ENCODE measurements at regions not wholly inside any gene's neighbourhood (a gene's known extent, or its start where the extent isn't known, plus 50 kb on each side); places are given as distances from the start of the nearest gene placed in this dataset.

DNA sequence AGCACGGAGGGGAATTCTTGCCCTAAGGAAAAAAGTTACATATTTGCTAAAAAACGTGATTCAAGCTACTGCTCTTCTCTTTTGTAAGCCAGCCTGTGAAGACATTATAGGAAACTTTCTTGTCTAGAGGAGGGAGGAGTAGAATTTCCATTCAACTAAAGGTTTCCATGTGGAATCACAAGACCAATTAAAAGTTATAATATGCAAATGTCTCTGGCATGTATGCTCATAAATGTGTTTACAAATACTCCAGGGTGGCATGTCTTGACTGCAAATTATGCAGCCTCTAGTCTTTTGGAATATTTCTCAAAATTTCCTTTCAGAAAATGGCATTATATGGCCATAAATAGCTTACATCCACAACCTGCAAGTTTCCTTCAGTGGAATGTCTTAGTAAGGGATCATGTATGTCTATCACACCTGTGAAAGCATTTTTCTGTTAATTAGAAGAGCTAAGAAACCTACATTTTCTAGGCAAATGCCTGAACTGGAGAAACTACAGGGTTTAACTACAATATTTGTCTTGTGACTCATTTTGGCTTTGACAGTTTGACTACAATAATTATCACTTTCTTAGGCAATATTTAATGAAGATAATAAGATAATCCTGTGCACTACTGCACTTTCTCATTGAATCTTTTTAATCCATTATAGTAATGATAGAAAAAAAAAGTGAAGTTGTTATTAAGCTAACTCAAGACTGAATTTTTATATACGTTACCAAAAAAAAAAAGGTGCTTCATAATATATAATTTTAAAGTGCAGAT, 111.1 kb upstream of the C10orf90 start:
- TF ChIP-seq, protein P1, sequence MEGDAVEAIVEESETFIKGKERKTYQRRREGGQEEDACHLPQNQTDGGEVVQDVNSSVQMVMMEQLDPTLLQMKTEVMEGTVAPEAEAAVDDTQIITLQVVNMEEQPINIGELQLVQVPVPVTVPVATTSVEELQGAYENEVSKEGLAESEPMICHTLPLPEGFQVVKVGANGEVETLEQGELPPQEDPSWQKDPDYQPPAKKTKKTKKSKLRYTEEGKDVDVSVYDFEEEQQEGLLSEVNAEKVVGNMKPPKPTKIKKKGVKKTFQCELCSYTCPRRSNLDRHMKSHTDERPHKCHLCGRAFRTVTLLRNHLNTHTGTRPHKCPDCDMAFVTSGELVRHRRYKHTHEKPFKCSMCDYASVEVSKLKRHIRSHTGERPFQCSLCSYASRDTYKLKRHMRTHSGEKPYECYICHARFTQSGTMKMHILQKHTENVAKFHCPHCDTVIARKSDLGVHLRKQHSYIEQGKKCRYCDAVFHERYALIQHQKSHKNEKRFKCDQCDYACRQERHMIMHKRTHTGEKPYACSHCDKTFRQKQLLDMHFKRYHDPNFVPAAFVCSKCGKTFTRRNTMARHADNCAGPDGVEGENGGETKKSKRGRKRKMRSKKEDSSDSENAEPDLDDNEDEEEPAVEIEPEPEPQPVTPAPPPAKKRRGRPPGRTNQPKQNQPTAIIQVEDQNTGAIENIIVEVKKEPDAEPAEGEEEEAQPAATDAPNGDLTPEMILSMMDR (IDR thresholded peaks at IDR 0.05; ENCODE audit: control insufficient read depth, extremely low read depth, insufficient read depth), result no peak
- no peak overlapping the region for H3K4me3 ChIP-seq (ENCODE audit: low read depth, low read length)
- DNase-seq (ENCODE audit: low read depth), result no peak

DNA sequence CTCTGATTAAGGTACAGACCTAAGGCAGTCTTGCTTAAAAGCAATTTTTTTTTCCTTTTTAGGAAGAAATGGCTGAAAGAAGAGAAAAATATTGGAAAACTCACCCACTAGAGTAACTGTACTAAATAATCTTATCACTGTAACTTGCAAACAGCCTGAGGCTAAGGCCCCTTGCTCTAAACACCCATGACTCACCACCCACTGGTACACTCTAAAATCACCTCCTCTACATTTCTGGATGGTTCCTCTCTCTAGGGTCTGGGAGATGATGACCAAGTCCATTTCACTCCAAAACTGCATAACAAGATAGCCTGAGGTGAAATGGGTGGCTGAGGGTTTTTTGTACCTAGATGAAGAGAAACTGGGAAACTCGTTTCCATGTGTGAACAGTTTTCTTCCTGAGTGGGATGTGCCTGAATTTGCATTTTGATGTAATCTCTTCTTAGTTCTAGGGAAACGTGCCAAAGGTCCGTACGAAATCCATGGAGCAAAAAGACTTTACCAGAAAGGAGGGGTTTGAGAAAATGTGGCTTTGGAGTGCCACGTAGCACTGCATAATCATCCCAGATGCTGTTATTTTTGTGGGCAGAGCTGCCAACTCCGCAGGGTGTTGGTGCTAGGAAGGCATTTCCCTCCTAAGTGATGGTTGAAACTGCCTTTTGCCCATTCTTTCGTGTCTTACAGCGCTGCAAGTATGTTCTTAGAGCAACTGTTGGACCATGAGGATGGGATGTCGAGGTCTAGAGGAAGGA, 113.5 kb upstream of the C10orf90 start:
- DNase-seq (ENCODE audit: low read depth), result no peak
- H3K4me3 ChIP-seq (ENCODE audit: low read depth, low read length), result no peak overlapping the region
- TF ChIP-seq, protein P1 (IDR thresholded peaks at IDR 0.05; ENCODE audit: control insufficient read depth, extremely low read depth, insufficient read depth), result no peak

DNA sequence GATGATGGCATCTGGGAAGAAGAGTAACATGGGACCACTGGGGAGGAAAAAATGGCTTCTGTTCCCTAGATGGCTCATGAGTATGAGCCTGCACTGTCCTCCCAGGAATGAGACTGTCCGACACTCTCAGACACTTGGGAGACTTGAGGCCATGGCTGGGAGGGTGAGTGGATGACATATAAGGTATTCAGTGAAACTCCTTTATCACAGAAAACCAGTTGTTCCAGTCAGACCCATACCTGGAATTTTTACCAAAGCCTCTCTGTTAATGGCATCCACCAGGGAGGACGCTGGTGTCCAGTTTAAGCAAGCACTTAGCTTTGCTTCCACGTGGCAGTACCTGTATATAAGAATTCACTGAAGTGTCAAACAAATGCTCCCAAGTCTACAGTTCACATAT, 116.7 kb upstream of the C10orf90 start:
- TF ChIP-seq, protein P1 (IDR thresholded peaks at IDR 0.05; ENCODE audit: control insufficient read depth, extremely low read depth, insufficient read depth), result no peak
- H3K4me3 ChIP-seq (ENCODE audit: low read depth, low read length), result no peak overlapping the region
- no peak for DNase-seq (ENCODE audit: low read depth)

DNA sequence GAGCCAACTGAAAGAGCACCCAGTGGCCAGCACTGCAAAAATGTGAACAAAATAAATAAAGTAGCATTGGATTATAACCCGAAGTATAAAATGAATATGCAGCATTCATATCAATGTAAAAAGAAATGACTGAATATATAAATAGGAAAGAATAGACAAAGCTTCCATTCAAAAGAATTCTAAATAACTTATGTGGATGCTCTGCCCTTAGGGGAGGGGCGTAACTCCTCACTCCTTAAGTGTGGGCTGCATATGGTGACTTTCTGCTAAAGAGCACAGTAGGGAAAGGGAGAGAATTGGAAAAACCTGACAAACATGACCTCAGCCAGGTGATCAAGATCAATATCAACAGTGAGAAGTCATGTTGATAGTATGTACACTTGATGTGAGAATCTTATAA, 109.9 kb upstream of the DOCK1 start:
- no peak for DNase-seq (ENCODE audit: low read depth)
- TF ChIP-seq, protein P1 (IDR thresholded peaks at IDR 0.05; ENCODE audit: control insufficient read depth, extremely low read depth, insufficient read depth), result no peak
- H3K4me3 ChIP-seq (ENCODE audit: low read depth, low read length), result no peak overlapping the region

DNA sequence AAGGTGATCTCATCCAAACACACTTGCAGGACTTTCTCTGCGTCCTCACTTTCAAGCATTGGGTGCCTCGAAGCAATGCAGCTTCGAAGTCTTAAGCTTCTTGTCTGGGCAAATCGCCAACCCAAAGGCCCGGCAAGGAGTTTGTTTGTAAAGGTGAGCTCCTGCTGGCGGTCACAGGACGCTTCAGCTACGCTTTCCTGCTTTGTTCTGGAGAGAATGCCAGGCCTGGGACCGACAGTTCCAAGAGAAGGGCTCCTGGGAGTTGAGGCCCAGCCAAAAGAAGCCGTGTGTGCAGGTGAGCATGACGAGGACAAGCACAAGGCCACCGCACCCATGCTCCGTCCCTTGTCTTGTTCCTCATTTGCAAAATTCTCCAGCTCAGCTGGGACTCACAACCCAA, 106.6 kb upstream of the DOCK1 start:
- TF ChIP-seq, protein P1 (IDR thresholded peaks at IDR 0.05; ENCODE audit: control insufficient read depth, extremely low read depth, insufficient read depth), result 0 out of 2 replicates have a peak, but pooled peaks have one; percentile 18

DNA sequence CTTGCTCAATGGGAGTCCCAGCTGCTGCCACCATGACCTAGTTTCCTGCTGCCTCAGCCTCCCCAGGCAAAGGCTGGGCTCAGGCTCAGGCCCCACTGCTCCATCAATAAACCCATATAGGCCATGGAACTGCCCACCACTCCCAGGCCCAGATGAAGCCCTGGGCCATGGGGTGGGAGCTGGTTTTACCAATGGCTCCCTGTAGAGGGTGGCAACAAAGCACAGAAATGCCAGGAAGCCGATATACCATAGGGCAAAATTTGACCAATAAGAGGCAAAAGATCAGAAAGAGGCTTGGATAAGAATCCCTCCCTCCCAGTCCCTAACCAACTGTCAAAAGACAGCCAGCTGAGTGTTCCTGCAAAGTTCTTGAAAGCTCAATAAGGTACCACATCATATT, 101.8 kb upstream of the DOCK1 start:
- TF ChIP-seq, protein P1 (IDR thresholded peaks at IDR 0.05; ENCODE audit: control insufficient read depth, extremely low read depth, insufficient read depth), result no peak
- no peak overlapping the region for H3K4me3 ChIP-seq (ENCODE audit: low read depth, low read length)
- DNase-seq (ENCODE audit: low read depth), result no peak

More for the DNA sequence above, 106.6 kb upstream of the DOCK1 start:
- H3K4me3 ChIP-seq (ENCODE audit: low read depth, low read length), result no peak overlapping the region
- peak; percentile 51 for DNase-seq (ENCODE audit: low read depth)
